Fibroblast of villous mesenchyme (primary cell): ENCODE measurements at regions not wholly inside any gene's neighbourhood (a gene's known extent, or its start where the extent isn't known, plus 50 kb on each side); places are given as distances from the start of the nearest gene placed in this dataset.
A peak's percentile ranks its signal among the peaks of the same experiment; 100 is the strongest.

Experiments
- DNase-seq: peaks from one replicate; pipeline ENCODE4 v3.0.0-alpha.2; 2010; ENCODE audit warnings: low read depth
- H3K4me3 ChIP-seq: 2 replicates; pipeline ENCODE4 v1.5.1; 2011; ENCODE audit warnings: low read depth, mild to moderate bottlenecking, low read length
- TF ChIP-seq, protein P1 (sequence below): IDR thresholded peaks from 2 replicates; pipeline ENCODE4 v1.5.1; 2012; ENCODE audit warnings: low read depth, mild to moderate bottlenecking, low read length; ENCODE audit not compliant: insufficient read depth

DNA sequence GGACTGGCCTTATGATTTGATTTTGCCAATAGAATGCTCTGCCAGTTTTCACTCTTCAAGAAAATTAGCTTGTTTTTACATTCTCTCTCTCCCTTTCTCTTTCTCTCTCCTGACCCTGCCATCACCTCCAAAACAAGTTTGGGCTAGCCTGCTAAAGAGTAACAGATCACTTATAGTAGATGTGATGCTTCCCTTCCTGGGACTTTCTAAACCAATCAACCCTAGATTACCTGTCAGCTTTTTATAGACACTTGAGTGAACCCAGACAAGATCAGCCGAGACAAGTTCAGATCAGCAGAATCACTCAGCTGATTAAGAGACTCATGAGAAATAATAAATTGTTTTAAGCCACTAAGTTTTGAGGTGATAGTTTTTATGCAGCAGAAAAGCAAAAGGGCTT, 521.2 kb downstream of the ANKRD50 start:
- no peak for DNase-seq
- TF ChIP-seq, protein P1, sequence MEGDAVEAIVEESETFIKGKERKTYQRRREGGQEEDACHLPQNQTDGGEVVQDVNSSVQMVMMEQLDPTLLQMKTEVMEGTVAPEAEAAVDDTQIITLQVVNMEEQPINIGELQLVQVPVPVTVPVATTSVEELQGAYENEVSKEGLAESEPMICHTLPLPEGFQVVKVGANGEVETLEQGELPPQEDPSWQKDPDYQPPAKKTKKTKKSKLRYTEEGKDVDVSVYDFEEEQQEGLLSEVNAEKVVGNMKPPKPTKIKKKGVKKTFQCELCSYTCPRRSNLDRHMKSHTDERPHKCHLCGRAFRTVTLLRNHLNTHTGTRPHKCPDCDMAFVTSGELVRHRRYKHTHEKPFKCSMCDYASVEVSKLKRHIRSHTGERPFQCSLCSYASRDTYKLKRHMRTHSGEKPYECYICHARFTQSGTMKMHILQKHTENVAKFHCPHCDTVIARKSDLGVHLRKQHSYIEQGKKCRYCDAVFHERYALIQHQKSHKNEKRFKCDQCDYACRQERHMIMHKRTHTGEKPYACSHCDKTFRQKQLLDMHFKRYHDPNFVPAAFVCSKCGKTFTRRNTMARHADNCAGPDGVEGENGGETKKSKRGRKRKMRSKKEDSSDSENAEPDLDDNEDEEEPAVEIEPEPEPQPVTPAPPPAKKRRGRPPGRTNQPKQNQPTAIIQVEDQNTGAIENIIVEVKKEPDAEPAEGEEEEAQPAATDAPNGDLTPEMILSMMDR = no peak
- no peak overlapping the region for H3K4me3 ChIP-seq

- DNase-seq = no peak
- no peak overlapping the region for H3K4me3 ChIP-seq
- TF ChIP-seq, protein P1 = no peak
Observed at GRCh38 chr4:124192544-124192943, 520.0 kb downstream of the ANKRD50 start.

- DNase-seq = no peak
- TF ChIP-seq, protein P1 = no peak
- H3K4me3 ChIP-seq = no peak overlapping the region
Observed at GRCh38 chr4:124199185-124199584, 513.3 kb downstream of the ANKRD50 start.

GRCh38 chr4:124199755-124200154, 512.8 kb downstream of the ANKRD50 start:
- TF ChIP-seq, protein P1 = no peak
- no peak overlapping the region for H3K4me3 ChIP-seq
- DNase-seq = peak; percentile 47

- DNase-seq = no peak
- TF ChIP-seq, protein P1 = no peak
- no peak overlapping the region for H3K4me3 ChIP-seq
Observed at GRCh38 chr4:124201636-124202035, 510.9 kb downstream of the ANKRD50 start.

DNA sequence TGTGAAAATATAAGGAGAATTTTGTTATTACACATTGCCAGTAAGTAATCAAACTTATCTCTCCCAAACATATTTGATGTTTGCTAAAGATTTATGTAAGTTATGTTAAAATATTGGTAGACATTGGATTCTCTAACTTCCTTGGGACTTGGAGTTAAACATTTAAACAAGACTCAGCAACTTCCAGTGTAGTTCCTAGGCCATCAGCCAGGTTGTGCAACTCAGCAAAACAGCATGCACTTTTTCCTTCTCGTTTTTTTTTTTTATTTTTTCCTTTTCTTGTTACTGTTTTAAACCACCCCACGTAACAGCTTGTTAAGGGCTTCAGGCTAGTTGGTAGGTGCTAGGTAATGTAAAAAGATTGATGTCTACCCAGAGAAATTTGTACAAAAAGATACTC, 510.4 kb downstream of the ANKRD50 start:
- TF ChIP-seq, protein P1 = peak; percentile 39
- no peak overlapping the region for H3K4me3 ChIP-seq
- peak; percentile 48 for DNase-seq

DNA sequence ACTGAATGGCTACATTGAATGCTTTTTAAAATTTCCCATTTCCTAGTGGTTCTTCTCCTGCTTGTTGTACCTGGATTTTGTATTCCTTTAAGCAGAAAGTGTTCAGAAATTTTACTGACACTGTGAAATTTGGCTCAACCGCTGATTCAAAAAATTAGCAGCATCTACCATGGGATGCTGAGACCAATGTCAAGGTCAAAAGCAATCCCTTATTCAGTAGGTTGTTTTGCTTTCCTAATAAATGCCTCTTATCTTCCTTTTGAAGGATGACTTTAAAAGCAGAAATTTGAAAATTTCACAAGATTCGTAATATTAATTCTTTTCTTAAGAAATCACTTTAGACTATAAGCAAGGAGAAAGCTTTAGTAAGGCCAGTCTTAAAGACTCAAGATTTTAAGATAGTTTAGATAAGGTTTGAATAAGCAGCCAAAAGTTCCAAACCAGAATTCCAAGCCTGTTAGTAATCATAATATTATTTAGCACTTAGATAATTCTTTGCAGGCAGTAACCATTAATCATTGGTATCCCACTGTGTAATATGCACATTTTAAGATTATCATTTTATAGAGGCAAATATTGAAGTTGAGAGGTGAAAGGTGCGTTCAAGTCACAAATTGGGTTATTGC, 508.8 kb downstream of the ANKRD50 start:
- no peak overlapping the region for H3K4me3 ChIP-seq
- peak; percentile 84 for DNase-seq
- TF ChIP-seq, protein P1 = no peak
